ENCODE measurements at regions not wholly inside any gene's neighbourhood (a gene's known extent, or its start where the extent isn't known, plus 50 kb on each side); places are given as distances from the start of the nearest gene placed in this dataset.

GRCh38 chr5:66315784-66316183 lies 171.7 kb downstream of the SREK1 start:
- Histone ChIP-seq H3K36me3 (ENCODE audit: control insufficient read depth in 2 of 2, insufficient read depth in 1 of 2, low read length in 2 of 2) (no peaks in the 10 kb centered on the region), H3K4me1 (ENCODE audit: control insufficient read depth, insufficient read depth, low read length) (no peaks in the 10 kb centered on the region), H3K9me3 (ENCODE audit: control insufficient read depth, insufficient read depth, low read depth, low read length) (no peaks in the 10 kb centered on the region), H3K27ac (ENCODE audit: extremely low read depth, low read depth, low read length) (no peak overlapping the region), H3K4me3 (ENCODE audit: low read depth, low read length) (no peak overlapping the region)
- ChIA-PET CTCF (interaction anchor here (2.2 to 3.7 kb wide), 2 partner anchors 9 to 10 kb away, joined by 9 to 21 read pairs; no protein-coding TSS in a partner anchor), POLR2A (no interaction called here)
- TF ChIP-seq OSR2 (tag by site-specific recombination; IDR thresholded peaks at IDR 0.05), result no peak

GRCh38 chr5:66322786-66323528 lies 178.9 kb downstream of the SREK1 start:
- Histone ChIP-seq H3K9me3 (ENCODE audit: control insufficient read depth, insufficient read depth, low read depth, low read length) (no peaks in the 10 kb centered on the region), H3K27ac (ENCODE audit: extremely low read depth, low read depth, low read length) (no peak overlapping the region), H3K4me1 (ENCODE audit: control insufficient read depth, insufficient read depth, low read length) (no peaks in the 10 kb centered on the region), H3K36me3 (ENCODE audit: control insufficient read depth in 2 of 2, insufficient read depth in 1 of 2, low read length in 2 of 2) (no peaks in the 10 kb centered on the region), H3K4me3 (ENCODE audit: low read depth, low read length) (no peak overlapping the region)
- TF ChIP-seq PRDM2 (tag by site-specific recombination; IDR thresholded peaks at IDR 0.05; ENCODE audit: borderline replicate concordance) (no peak), SP7 (tag by site-specific recombination; IDR thresholded peaks at IDR 0.05) (no peak), ZNF488 (tag by site-specific recombination; IDR thresholded peaks at IDR 0.05) (no peak), ZFP69B (tag by site-specific recombination; IDR thresholded peaks at IDR 0.05) (no peak), REPIN1 (tag by site-specific recombination; IDR thresholded peaks at IDR 0.05; ENCODE audit: low read depth) (no peak), GLIS2 (tag by site-specific recombination; IDR thresholded peaks at IDR 0.05) (no peak), ZNF791 (tag by site-specific recombination; IDR thresholded peaks at IDR 0.05) (no peak), ZNF175 (tag by site-specific recombination; IDR thresholded peaks at IDR 0.05) (no peak)
- ChIA-PET CTCF (interaction anchor here (0.6 to 1.0 kb wide), 2 partner anchors 17 to 147 kb away, joined by 3 to 5 read pairs; no protein-coding TSS in a partner anchor), POLR2A (interaction anchor here (0.6 kb wide), 2 partner anchors 672 to 1196 kb away, joined by 3 to 4 read pairs; no protein-coding TSS in a partner anchor)

- ChIA-PET POLR2A (interaction anchor here (0.6 to 0.8 kb wide), 3 partner anchors 9 to 1197 kb away, joined by 3 to 4 read pairs (median 3); no protein-coding TSS in a partner anchor), CTCF (interaction anchor here (0.6 to 1.0 kb wide), 2 partner anchors 17 to 146 kb away, joined by 3 to 5 read pairs; no protein-coding TSS in a partner anchor)
- TF ChIP-seq REST (tag by site-specific recombination; IDR thresholded peaks at IDR 0.05) (no peak), ZNF366 (tag by site-specific recombination; conservative IDR thresholded peaks at IDR 0.05) (no peak), ZNF26 (tag by site-specific recombination; IDR thresholded peaks at IDR 0.05) (no peak), ZNF335 (tag by site-specific recombination; conservative IDR thresholded peaks at IDR 0.05) (no peak), ZNF580 (tag by site-specific recombination; IDR thresholded peaks at IDR 0.05) (no peak), ZNF398 (tag by site-specific recombination; IDR thresholded peaks at IDR 0.05) (no peak)
- H3K9me3 ChIP-seq (ENCODE audit: control insufficient read depth, insufficient read depth, low read depth, low read length), result no peaks in the 10 kb centered on the region
- H3K4me3 ChIP-seq (ENCODE audit: low read depth, low read length), result no peak overlapping the region
- H3K27ac ChIP-seq (ENCODE audit: extremely low read depth, low read depth, low read length), result no peak overlapping the region
- no peaks in the 10 kb centered on the region for H3K36me3 ChIP-seq (ENCODE audit: control insufficient read depth in 2 of 2, insufficient read depth in 1 of 2, low read length in 2 of 2)
- no peaks in the 10 kb centered on the region for H3K4me1 ChIP-seq (ENCODE audit: control insufficient read depth, insufficient read depth, low read length)
These were observed 179.4 kb downstream of the SREK1 start for GRCh38 chr5:66323529-66323895.
